Left hindlimb (tissue), 1 donor: ENCODE measurements at regions not wholly inside any gene's neighbourhood (a gene's known extent, or its start where the extent isn't known, plus 50 kb on each side); places are given as distances from the start of the nearest gene placed in this dataset.
"Not testable (repeated sequence)": the region's sequence is repeated elsewhere in the genome, so short reads cannot be mapped to it uniquely, and the experiment has no call there.

ENCODE experiments used
- DNase-seq: peaks from one replicate; pipeline ENCODE4 v3.0.0-alpha.2; 2018

- DNase-seq = no peak
These were observed 151.8 kb downstream of the CCNG2 start for GRCh38 chr4:77308843-77309242.

- no peak for DNase-seq
These were observed 152.5 kb downstream of the CCNG2 start for GRCh38 chr4:77309496-77309895.

GRCh38 chr4:77310931-77311330, 153.9 kb downstream of the CCNG2 start:
- DNase-seq = no peak

- no peak for DNase-seq
These were observed 157.7 kb downstream of the CCNG2 start for GRCh38 chr4:77314697-77315096.

- DNase-seq = no peak
These were observed 170.1 kb downstream of the CCNG2 start for GRCh38 chr4:77327151-77327550.

GRCh38 chr4:77332696-77333270, 175.8 kb downstream of the CCNG2 start:
- no peak for DNase-seq

GRCh38 chr4:77336411-77337142, 179.6 kb downstream of the CCNG2 start:
- DNase-seq = no peak

GRCh38 chr4:77342170-77342810, 185.3 kb downstream of the CCNG2 start:
- DNase-seq = no peak

GRCh38 chr4:77344001-77344400, 187.0 kb downstream of the CCNG2 start:
- DNase-seq = no peak

GRCh38 chr4:77344784-77345183, 187.8 kb downstream of the CCNG2 start:
- DNase-seq = no peak

- DNase-seq = no peak
These were observed 190.5 kb downstream of the CCNG2 start for GRCh38 chr4:77347351-77347966.

- no peak for DNase-seq
These were observed 191.8 kb downstream of the CCNG2 start for GRCh38 chr4:77348815-77349214.

- DNase-seq = no peak
These were observed 192.4 kb downstream of the CCNG2 start for GRCh38 chr4:77349364-77349763.

GRCh38 chr4:77349796-77350195, 192.8 kb downstream of the CCNG2 start:
- no peak for DNase-seq

GRCh38 chr4:77352192-77352591, 195.2 kb downstream of the CCNG2 start:
- DNase-seq = no peak

- not testable (repeated sequence) for DNase-seq
These were observed 196.8 kb downstream of the CCNG2 start for GRCh38 chr4:77353724-77354315.

GRCh38 chr4:77354550-77354949, 197.5 kb downstream of the CCNG2 start:
- no peak for DNase-seq

GRCh38 chr4:77355731-77356130, 198.7 kb downstream of the CCNG2 start:
- DNase-seq = no peak

- DNase-seq = peak; percentile 29
These were observed 201.4 kb downstream of the CCNG2 start for GRCh38 chr4:77358315-77358928.

- no peak for DNase-seq
These were observed 203.4 kb downstream of the CCNG2 start for GRCh38 chr4:77360451-77360850.

- not testable (repeated sequence) for DNase-seq
These were observed 209.9 kb downstream of the CCNG2 start for GRCh38 chr4:77366876-77367275.

- no peak for DNase-seq
These were observed 210.6 kb downstream of the CCNG2 start for GRCh38 chr4:77367638-77368037.

GRCh38 chr4:77372375-77372774, 215.4 kb downstream of the CCNG2 start:
- no peak for DNase-seq
